ENCODE measurements at regions not wholly inside any gene's neighbourhood (a gene's known extent, or its start where the extent isn't known, plus 50 kb on each side); places are given as distances from the start of the nearest gene placed in this dataset.

DNA sequence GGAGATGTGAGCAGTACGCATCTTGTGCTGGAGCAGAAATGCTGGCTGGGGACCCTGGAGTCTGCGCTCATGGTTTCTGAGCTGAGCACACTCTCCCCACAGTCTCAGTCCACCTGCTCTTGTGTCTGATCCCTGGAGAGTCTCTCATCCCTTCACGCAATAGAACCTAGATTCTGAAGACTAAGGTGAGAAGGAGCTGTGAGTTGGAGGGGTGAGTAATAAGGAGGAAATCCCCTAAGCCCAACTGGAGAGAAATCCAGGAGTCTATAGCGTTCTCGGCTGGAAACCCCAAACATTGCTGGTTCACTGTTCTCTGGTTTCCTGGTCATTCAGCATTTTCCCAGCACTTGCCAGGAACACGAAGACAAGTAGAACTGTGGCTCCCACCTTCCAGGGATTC is 68.3 kb upstream of the SMNDC1 start:
- Histone ChIP-seq H3K79me2 (ENCODE audit: low read depth) (no peaks in the 10 kb centered on the region), H3K27ac (no peak overlapping the region), H3K4me1 (no peaks in the 10 kb centered on the region), H3F3A (ENCODE audit: low read depth) (no peaks in the 10 kb centered on the region), H3K4me3 (no peak overlapping the region), H3K27me3 (no peaks in the 10 kb centered on the region), H3K9ac (no peak overlapping the region), H4K20me1 (ENCODE audit: low read depth) (no peaks in the 10 kb centered on the region), H3K4me2 (no peak overlapping the region), H3K36me3 (no peaks in the 10 kb centered on the region), H2AFZ (replicated peaks) (no peak overlapping the region), H3K9me3 (ENCODE audit: low read depth) (no peaks in the 10 kb centered on the region)
- Mint-ChIP-seq H3K27ac (no peak overlapping the region), H3K4me1 (peaks cover 17% of the 10 kb centered on the region), H3K36me3 (no peaks in the 10 kb centered on the region), H3K27me3 (ENCODE audit: insufficient read depth, low read depth) (peaks cover 16% of the 10 kb centered on the region), H3K9me3 (no peaks in the 10 kb centered on the region), H3K4me3 (no peak overlapping the region)
- TF ChIP-seq EZH2phosphoT487 (IDR thresholded peaks at IDR 0.05) (no peak), EZH2 (IDR thresholded peaks at IDR 0.05) (no peak)
- TF ChIP-seq, protein P1, sequence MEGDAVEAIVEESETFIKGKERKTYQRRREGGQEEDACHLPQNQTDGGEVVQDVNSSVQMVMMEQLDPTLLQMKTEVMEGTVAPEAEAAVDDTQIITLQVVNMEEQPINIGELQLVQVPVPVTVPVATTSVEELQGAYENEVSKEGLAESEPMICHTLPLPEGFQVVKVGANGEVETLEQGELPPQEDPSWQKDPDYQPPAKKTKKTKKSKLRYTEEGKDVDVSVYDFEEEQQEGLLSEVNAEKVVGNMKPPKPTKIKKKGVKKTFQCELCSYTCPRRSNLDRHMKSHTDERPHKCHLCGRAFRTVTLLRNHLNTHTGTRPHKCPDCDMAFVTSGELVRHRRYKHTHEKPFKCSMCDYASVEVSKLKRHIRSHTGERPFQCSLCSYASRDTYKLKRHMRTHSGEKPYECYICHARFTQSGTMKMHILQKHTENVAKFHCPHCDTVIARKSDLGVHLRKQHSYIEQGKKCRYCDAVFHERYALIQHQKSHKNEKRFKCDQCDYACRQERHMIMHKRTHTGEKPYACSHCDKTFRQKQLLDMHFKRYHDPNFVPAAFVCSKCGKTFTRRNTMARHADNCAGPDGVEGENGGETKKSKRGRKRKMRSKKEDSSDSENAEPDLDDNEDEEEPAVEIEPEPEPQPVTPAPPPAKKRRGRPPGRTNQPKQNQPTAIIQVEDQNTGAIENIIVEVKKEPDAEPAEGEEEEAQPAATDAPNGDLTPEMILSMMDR (IDR thresholded peaks at IDR 0.05), result no peak
- no peak for DNase-seq (ENCODE audit: low spot score)

DNA sequence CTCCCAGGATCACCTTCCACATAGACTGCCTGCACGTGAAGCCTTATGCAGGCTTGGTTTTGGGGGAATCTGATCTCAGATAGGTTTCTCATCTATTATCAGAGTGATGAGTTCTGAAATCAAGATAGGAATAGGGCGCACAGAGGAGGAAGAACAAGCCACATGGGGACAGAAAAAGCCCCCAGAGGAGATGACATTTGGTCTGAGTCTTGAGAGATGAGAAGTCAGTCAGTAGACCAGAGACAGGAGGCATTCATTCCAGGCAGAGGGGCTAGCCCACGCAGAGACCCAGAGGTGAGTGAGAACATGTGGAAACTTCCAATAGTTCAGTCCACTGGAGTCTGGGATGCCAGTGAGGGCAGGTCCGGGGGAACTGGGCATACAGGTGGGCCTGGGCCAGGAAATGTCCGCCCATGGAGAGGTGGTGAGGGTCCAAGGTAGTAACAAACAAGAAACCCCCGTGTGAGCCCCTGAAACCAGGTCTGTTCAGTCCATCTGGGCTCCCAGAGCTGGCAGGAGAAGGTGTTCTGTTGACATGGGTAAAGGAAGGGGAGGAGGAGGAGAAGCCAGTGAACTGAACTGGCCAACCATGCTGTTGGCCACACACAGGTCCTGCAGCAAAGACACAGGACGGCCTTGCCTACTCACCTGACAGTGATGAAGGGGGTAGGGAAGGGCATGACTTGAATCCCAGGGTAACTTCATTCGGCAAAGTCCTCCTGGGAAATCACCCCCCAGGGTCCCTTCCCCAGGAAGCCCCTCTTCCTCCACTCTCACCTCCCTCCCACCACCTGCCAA is 69.3 kb upstream of the SMNDC1 start:
- H3F3A ChIP-seq (ENCODE audit: low read depth), result no peaks in the 10 kb centered on the region
- H2AFZ ChIP-seq (replicated peaks), result no peak overlapping the region
- H3K27ac ChIP-seq, result no peak overlapping the region
- no peak for DNase-seq (ENCODE audit: low spot score)
- H3K4me1 Mint-ChIP-seq, result peaks cover 12% of the 10 kb centered on the region
- H3K4me2 ChIP-seq, result no peak overlapping the region
- no peaks in the 10 kb centered on the region for H3K9me3 ChIP-seq (ENCODE audit: low read depth)
- H3K36me3 ChIP-seq, result no peaks in the 10 kb centered on the region
- no peaks in the 10 kb centered on the region for H3K27me3 ChIP-seq
- no peak overlapping the region for H3K4me3 Mint-ChIP-seq
- H3K27ac Mint-ChIP-seq, result no peak overlapping the region
- H3K9me3 Mint-ChIP-seq, result no peaks in the 10 kb centered on the region
- H3K27me3 Mint-ChIP-seq (ENCODE audit: insufficient read depth, low read depth), result peaks cover 16% of the 10 kb centered on the region
- TF ChIP-seq, protein P1 (IDR thresholded peaks at IDR 0.05), result no peak
- TF ChIP-seq EZH2 (IDR thresholded peaks at IDR 0.05) (no peak), EZH2phosphoT487 (IDR thresholded peaks at IDR 0.05) (no peak)
- H3K79me2 ChIP-seq (ENCODE audit: low read depth), result no peaks in the 10 kb centered on the region
- H4K20me1 ChIP-seq (ENCODE audit: low read depth), result no peaks in the 10 kb centered on the region
- no peak overlapping the region for H3K4me3 ChIP-seq
- H3K4me1 ChIP-seq, result no peaks in the 10 kb centered on the region
- H3K36me3 Mint-ChIP-seq, result no peaks in the 10 kb centered on the region
- H3K9ac ChIP-seq, result no peak overlapping the region

DNA sequence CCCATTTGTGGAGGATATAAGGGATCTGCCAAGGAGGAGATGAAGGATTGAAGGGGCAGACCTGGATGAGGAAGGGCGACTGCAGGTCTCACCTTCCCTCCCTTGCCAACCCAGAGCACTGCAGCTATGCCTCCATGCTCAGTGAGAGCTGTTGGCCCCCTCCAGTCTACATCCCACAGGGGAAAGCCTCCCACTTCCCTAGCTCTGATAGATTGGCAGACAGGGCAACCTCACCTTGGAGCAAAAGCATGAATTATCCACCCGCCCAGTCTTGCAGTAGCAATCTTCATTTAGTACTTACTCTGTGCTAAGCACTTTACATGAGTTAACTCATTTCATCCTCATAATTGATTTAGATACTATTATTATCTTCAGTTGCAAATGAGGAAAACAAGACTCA is 70.4 kb upstream of the SMNDC1 start:
- H3K27ac Mint-ChIP-seq, result no peak overlapping the region

More for the DNA sequence above, 70.4 kb upstream of the SMNDC1 start:
- H3K36me3 Mint-ChIP-seq, result no peaks in the 10 kb centered on the region
- H3K27me3 Mint-ChIP-seq (ENCODE audit: insufficient read depth, low read depth), result peaks cover 16% of the 10 kb centered on the region
- Histone ChIP-seq H3K27me3 (no peaks in the 10 kb centered on the region), H3F3A (ENCODE audit: low read depth) (no peaks in the 10 kb centered on the region), H3K36me3 (no peaks in the 10 kb centered on the region), H3K79me2 (ENCODE audit: low read depth) (no peaks in the 10 kb centered on the region), H2AFZ (replicated peaks) (no peak overlapping the region), H3K9ac (no peak overlapping the region), H4K20me1 (ENCODE audit: low read depth) (no peaks in the 10 kb centered on the region), H3K4me1 (no peaks in the 10 kb centered on the region), H3K4me3 (no peak overlapping the region), H3K27ac (no peak overlapping the region), H3K9me3 (ENCODE audit: low read depth) (no peaks in the 10 kb centered on the region), H3K4me2 (no peak overlapping the region)
- no peak for DNase-seq (ENCODE audit: low spot score)
- no peak overlapping the region for H3K4me3 Mint-ChIP-seq
- no peak for TF ChIP-seq EZH2 (IDR thresholded peaks at IDR 0.05)
- TF ChIP-seq EZH2phosphoT487 (IDR thresholded peaks at IDR 0.05), result no peak
- TF ChIP-seq, protein P1 (IDR thresholded peaks at IDR 0.05), result no peak
- H3K4me1 Mint-ChIP-seq, result peaks cover 12% of the 10 kb centered on the region
- H3K9me3 Mint-ChIP-seq, result no peaks in the 10 kb centered on the region
